ENCODE measurements at regions not wholly inside any gene's neighbourhood (a gene's known extent, or its start where the extent isn't known, plus 50 kb on each side); places are given as distances from the start of the nearest gene placed in this dataset.

- DNase-seq: no peak
These were observed 79.8 kb upstream of the ATP8A1 start for GRCh38 chr4:42736527-42737195.

GRCh38 chr4:42733380-42733779, 76.5 kb upstream of the ATP8A1 start:
- no peak for DNase-seq

GRCh38 chr4:42732776-42733175, 75.9 kb upstream of the ATP8A1 start:
- DNase-seq: no peak

- DNase-seq: no peak
These were observed 72.8 kb upstream of the ATP8A1 start for GRCh38 chr4:42729505-42730237.

GRCh38 chr4:42724451-42724850, 67.5 kb upstream of the ATP8A1 start:
- DNase-seq: no peak

GRCh38 chr4:42720533-42720932, 63.6 kb upstream of the ATP8A1 start:
- no peak for DNase-seq

GRCh38 chr4:42719257-42719656, 62.4 kb upstream of the ATP8A1 start:
- DNase-seq: no peak

GRCh38 chr4:42718336-42718735, 61.4 kb upstream of the ATP8A1 start:
- no peak for DNase-seq

GRCh38 chr4:42716996-42717395, 60.1 kb upstream of the ATP8A1 start:
- DNase-seq: no peak

GRCh38 chr4:42715807-42716482, 59.0 kb upstream of the ATP8A1 start:
- no peak for DNase-seq

GRCh38 chr4:42713391-42713790, 56.5 kb upstream of the ATP8A1 start:
- no peak for DNase-seq

GRCh38 chr4:42712854-42713253, 55.9 kb upstream of the ATP8A1 start:
- DNase-seq: no peak

- no peak for DNase-seq
These were observed 54.6 kb upstream of the ATP8A1 start for GRCh38 chr4:42711496-42711895.

- no peak for DNase-seq
These were observed 53.9 kb upstream of the ATP8A1 start for GRCh38 chr4:42710761-42711160.

GRCh38 chr4:42710329-42710728, 53.4 kb upstream of the ATP8A1 start:
- DNase-seq: no peak

GRCh38 chr4:42709392-42710065, 52.6 kb upstream of the ATP8A1 start:
- no peak for DNase-seq

GRCh38 chr4:42708625-42709024, 51.7 kb upstream of the ATP8A1 start:
- DNase-seq: no peak
